Erythroblast (primary cell): ENCODE measurements at regions not wholly inside any gene's neighbourhood (a gene's known extent, or its start where the extent isn't known, plus 50 kb on each side); places are given as distances from the start of the nearest gene placed in this dataset.
"Not testable (repeated sequence)": the region's sequence is repeated elsewhere in the genome, so short reads cannot be mapped to it uniquely, and the experiment has no call there.

Experiments used
- GATA1 ChIP-seq: IDR thresholded peaks from 2 replicates; pipeline ENCODE4 v1.6.1; 2011; ENCODE audit warnings: low read depth, mild to moderate bottlenecking, control low read depth, low read length, moderate library complexity
- POLR2A ChIP-seq: IDR thresholded peaks from 2 replicates; pipeline ENCODE4 v1.6.1; 2011; ENCODE audit warnings: mild to moderate bottlenecking, low read length

- TF ChIP-seq POLR2A, GATA1: not testable (repeated sequence)
Measured at GRCh38 chr9:117642571-117643287, 61.5 kb upstream of the TLR4 start.
